Thymus (tissue), 11 donors: ENCODE measurements at regions not wholly inside any gene's neighbourhood (a gene's known extent, or its start where the extent isn't known, plus 50 kb on each side); places are given as distances from the start of the nearest gene placed in this dataset.
"Not testable (repeated sequence)": the region's sequence is repeated elsewhere in the genome, so short reads cannot be mapped to it uniquely, and the experiment has no call there.

ENCODE experiments used
- DNase-seq, 9 donors: peaks; one replicate each; pipeline ENCODE4 v3.0.0-alpha.2; 2013; ENCODE audit warnings: low spot score in 9 of 9, low read depth in 6 of 9, missing footprints in 1 of 9
- H3K27ac ChIP-seq, 2 donors: one replicate each; pipeline ENCODE4 v1.5.1; 2013; ENCODE audit warnings: control low read depth in 1 of 2, low read depth in 1 of 2, low read length in 1 of 2, mild to moderate bottlenecking in 1 of 2, moderate library complexity in 1 of 2
- H3K27me3 ChIP-seq, 2 donors: one replicate each; pipeline ENCODE4 v1.5.1; 2013; ENCODE audit warnings: low read length in 1 of 2; ENCODE audit not compliant: control insufficient read depth in 2 of 2, insufficient read depth in 1 of 2
- H3K36me3 ChIP-seq, 2 donors: one replicate each; pipeline ENCODE4 v1.5.1; 2013; ENCODE audit warnings: low read length in 1 of 2, mild to moderate bottlenecking in 1 of 2, moderate library complexity in 1 of 2; ENCODE audit not compliant: control insufficient read depth in 2 of 2, insufficient read depth in 2 of 2
- H3K4me1 ChIP-seq, 2 donors: one replicate each; pipeline ENCODE4 v1.5.1; 2013; ENCODE audit warnings: low read length in 2 of 2; ENCODE audit not compliant: control insufficient read depth in 2 of 2, insufficient read depth in 2 of 2
- H3K4me3 ChIP-seq, 2 donors: one replicate each; pipeline ENCODE4 v1.5.1; 2013; ENCODE audit warnings: low read length in 2 of 2, control low read depth in 1 of 2, mild to moderate bottlenecking in 1 of 2
- H3K9me3 ChIP-seq, 2 donors: one replicate each; pipeline ENCODE4 v1.5.1; 2013; ENCODE audit warnings: low read length in 1 of 2, mild to moderate bottlenecking in 1 of 2; ENCODE audit not compliant: control insufficient read depth in 2 of 2, insufficient read depth in 1 of 2
- WGBS: extraction: QIAGEN DNeasy Blood & Tissue Kit; methylation state at CpG from one replicate; pipeline ENCODE4 v1.1.7; 2013; 5-methylcytosine and 5-hydroxymethylcytosine counted together
- donor health status: healthy.

GRCh38 chr21:14010729-14011128, 200.0 kb downstream of the LIPI start:
- Histone ChIP-seq H3K27ac (no peak overlapping the region), H3K4me1 (no peaks in the 10 kb centered on the region)

GRCh38 chr21:14009990-14010389, 200.8 kb downstream of the LIPI start:
- not testable (repeated sequence) for H3K9me3 ChIP-seq, H3K4me1 ChIP-seq, DNase-seq, H3K27ac ChIP-seq, H3K4me3 ChIP-seq, H3K36me3 ChIP-seq, H3K27me3 ChIP-seq
- 90% methylated on average over 6 of the region's 6 CpGs for WGBS

More at GRCh38 chr21:14010729-14011128, 200.0 kb downstream of the LIPI start:
- Histone ChIP-seq H3K4me3 (no peak overlapping the region), H3K9me3 (no peaks in the 10 kb centered on the region), H3K27me3 (no peaks in the 10 kb centered on the region), H3K36me3 (no peaks in the 10 kb centered on the region)
- WGBS = 90% methylated on average over 8 of the region's 8 CpGs
- DNase-seq = no peak

- 94% methylated on average over 22 of the region's 22 CpGs for WGBS
- not testable (repeated sequence) for H3K27me3 ChIP-seq, H3K36me3 ChIP-seq, H3K4me3 ChIP-seq, DNase-seq, H3K4me1 ChIP-seq, H3K9me3 ChIP-seq, H3K27ac ChIP-seq
Observed at GRCh38 chr21:14009238-14009981, 201.3 kb downstream of the LIPI start.

GRCh38 chr21:14008436-14008835, 202.3 kb downstream of the LIPI start:
- H3K9me3 ChIP-seq, H3K36me3 ChIP-seq, H3K27me3 ChIP-seq, H3K4me3 ChIP-seq, H3K4me1 ChIP-seq, H3K27ac ChIP-seq, DNase-seq: not testable (repeated sequence)
- 95% methylated on average over 5 of the region's 5 CpGs for WGBS

- H3K27ac ChIP-seq, H3K27me3 ChIP-seq, H3K9me3 ChIP-seq, H3K4me3 ChIP-seq, H3K36me3 ChIP-seq, DNase-seq, H3K4me1 ChIP-seq: not testable (repeated sequence)
- 95% methylated on average over 17 of the region's 17 CpGs for WGBS
Observed at GRCh38 chr21:14008006-14008405, 202.7 kb downstream of the LIPI start.

GRCh38 chr21:14006144-14006543, 204.6 kb downstream of the LIPI start:
- WGBS = 93% methylated on average over 7 of the region's 7 CpGs
- H3K27ac ChIP-seq, H3K4me3 ChIP-seq, DNase-seq, H3K4me1 ChIP-seq, H3K36me3 ChIP-seq, H3K9me3 ChIP-seq, H3K27me3 ChIP-seq: not testable (repeated sequence)

GRCh38 chr21:13986996-13987958, 223.5 kb downstream of the LIPI start:
- not testable (repeated sequence) for H3K36me3 ChIP-seq, H3K27ac ChIP-seq, H3K9me3 ChIP-seq, H3K4me1 ChIP-seq, DNase-seq, H3K27me3 ChIP-seq, H3K4me3 ChIP-seq
- 87% methylated on average over 8 of the region's 9 CpGs for WGBS

- DNase-seq, H3K4me1 ChIP-seq, H3K4me3 ChIP-seq, H3K27ac ChIP-seq, H3K9me3 ChIP-seq, H3K27me3 ChIP-seq, H3K36me3 ChIP-seq: not testable (repeated sequence)
- 86% methylated on average over 10 of the region's 10 CpGs for WGBS
Observed at GRCh38 chr21:13985865-13986863, 224.6 kb downstream of the LIPI start.
